Erythroblast (primary cell): ENCODE measurements at regions not wholly inside any gene's neighbourhood (a gene's known extent, or its start where the extent isn't known, plus 50 kb on each side); places are given as distances from the start of the nearest gene placed in this dataset.

ENCODE experiments used
- GATA1 ChIP-seq: IDR thresholded peaks from 2 replicates; pipeline ENCODE4 v1.6.1; 2011; ENCODE audit warnings: low read depth, mild to moderate bottlenecking, control low read depth, low read length, moderate library complexity
- POLR2A ChIP-seq: IDR thresholded peaks from 2 replicates; pipeline ENCODE4 v1.6.1; 2011; ENCODE audit warnings: mild to moderate bottlenecking, low read length

GRCh38 chr9:115378241-115378640 is 260.3 kb upstream of the TNC start:
- TF ChIP-seq POLR2A (no peak), GATA1 (no peak)
